ENCODE measurements at regions not wholly inside any gene's neighbourhood (a gene's known extent, or its start where the extent isn't known, plus 50 kb on each side); places are given as distances from the start of the nearest gene placed in this dataset.

DNA sequence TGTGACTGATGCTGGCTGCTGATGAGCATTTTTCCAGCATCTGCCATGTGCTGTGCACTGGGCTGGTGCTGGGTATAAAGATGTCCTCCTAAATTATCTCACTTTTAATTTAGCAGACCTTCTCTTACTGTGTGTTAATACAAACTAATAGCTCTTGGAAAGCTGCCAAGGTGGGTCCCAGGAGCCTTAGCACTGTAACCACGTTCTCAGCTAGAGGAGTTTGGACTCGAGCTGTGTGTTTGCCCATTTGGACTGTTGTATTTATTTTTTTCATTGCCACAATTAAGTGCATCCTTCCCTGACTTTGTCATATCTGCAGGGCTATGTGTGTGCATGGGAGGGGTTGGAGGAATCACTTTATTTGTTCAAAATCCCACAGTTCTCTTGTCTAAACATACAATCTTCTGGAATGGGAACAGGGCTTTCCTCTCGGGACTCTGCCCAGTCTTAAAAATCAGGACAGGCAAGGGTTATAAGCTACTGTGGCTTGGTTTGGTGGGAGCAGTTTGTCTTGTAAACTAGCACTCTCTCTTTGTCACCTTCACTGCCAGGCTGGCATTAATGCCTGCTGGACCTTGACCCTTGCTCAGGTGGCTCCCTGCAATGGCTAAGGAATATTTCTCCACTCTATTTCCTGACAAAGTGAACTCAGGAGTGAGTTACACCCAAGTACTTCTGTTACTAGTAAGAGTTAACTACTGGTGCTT lies 129.7 kb upstream of the MGAT5 start:
- TF ChIP-seq SMC3 (IDR thresholded peaks at IDR 0.05; ENCODE audit: low read depth, low read length) (no peak), EZH2phosphoT487 (IDR thresholded peaks at IDR 0.05; ENCODE audit: borderline replicate concordance, low read depth) (no peak), TEAD4 (IDR thresholded peaks at IDR 0.05; ENCODE audit: borderline replicate concordance, insufficient read depth) (no peak), RAD21 (IDR thresholded peaks at IDR 0.05; ENCODE audit: low read length) (0 out of 2 replicates have a peak, but pooled peaks have one; percentile 12), RXRA (IDR thresholded peaks at IDR 0.05; ENCODE audit: borderline replicate concordance, low read depth) (no peak), SIN3A (IDR thresholded peaks at IDR 0.05; ENCODE audit: borderline replicate concordance, low read depth, low read length) (no peak)
- TF ChIP-seq, protein P1, sequence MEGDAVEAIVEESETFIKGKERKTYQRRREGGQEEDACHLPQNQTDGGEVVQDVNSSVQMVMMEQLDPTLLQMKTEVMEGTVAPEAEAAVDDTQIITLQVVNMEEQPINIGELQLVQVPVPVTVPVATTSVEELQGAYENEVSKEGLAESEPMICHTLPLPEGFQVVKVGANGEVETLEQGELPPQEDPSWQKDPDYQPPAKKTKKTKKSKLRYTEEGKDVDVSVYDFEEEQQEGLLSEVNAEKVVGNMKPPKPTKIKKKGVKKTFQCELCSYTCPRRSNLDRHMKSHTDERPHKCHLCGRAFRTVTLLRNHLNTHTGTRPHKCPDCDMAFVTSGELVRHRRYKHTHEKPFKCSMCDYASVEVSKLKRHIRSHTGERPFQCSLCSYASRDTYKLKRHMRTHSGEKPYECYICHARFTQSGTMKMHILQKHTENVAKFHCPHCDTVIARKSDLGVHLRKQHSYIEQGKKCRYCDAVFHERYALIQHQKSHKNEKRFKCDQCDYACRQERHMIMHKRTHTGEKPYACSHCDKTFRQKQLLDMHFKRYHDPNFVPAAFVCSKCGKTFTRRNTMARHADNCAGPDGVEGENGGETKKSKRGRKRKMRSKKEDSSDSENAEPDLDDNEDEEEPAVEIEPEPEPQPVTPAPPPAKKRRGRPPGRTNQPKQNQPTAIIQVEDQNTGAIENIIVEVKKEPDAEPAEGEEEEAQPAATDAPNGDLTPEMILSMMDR (IDR thresholded peaks at IDR 0.05), result no peak
- TF ChIP-seq, protein P2, sequence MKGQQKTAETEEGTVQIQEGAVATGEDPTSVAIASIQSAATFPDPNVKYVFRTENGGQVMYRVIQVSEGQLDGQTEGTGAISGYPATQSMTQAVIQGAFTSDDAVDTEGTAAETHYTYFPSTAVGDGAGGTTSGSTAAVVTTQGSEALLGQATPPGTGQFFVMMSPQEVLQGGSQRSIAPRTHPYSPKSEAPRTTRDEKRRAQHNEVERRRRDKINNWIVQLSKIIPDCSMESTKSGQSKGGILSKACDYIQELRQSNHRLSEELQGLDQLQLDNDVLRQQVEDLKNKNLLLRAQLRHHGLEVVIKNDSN (IDR thresholded peaks at IDR 0.05; ENCODE audit: borderline replicate concordance, low read depth), result no peak
- TF ChIP-seq, protein P3, sequence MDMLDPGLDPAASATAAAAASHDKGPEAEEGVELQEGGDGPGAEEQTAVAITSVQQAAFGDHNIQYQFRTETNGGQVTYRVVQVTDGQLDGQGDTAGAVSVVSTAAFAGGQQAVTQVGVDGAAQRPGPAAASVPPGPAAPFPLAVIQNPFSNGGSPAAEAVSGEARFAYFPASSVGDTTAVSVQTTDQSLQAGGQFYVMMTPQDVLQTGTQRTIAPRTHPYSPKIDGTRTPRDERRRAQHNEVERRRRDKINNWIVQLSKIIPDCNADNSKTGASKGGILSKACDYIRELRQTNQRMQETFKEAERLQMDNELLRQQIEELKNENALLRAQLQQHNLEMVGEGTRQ (IDR thresholded peaks at IDR 0.05; ENCODE audit: borderline replicate concordance, low read depth, low read length), result no peak
- TF ChIP-seq, protein P4, sequence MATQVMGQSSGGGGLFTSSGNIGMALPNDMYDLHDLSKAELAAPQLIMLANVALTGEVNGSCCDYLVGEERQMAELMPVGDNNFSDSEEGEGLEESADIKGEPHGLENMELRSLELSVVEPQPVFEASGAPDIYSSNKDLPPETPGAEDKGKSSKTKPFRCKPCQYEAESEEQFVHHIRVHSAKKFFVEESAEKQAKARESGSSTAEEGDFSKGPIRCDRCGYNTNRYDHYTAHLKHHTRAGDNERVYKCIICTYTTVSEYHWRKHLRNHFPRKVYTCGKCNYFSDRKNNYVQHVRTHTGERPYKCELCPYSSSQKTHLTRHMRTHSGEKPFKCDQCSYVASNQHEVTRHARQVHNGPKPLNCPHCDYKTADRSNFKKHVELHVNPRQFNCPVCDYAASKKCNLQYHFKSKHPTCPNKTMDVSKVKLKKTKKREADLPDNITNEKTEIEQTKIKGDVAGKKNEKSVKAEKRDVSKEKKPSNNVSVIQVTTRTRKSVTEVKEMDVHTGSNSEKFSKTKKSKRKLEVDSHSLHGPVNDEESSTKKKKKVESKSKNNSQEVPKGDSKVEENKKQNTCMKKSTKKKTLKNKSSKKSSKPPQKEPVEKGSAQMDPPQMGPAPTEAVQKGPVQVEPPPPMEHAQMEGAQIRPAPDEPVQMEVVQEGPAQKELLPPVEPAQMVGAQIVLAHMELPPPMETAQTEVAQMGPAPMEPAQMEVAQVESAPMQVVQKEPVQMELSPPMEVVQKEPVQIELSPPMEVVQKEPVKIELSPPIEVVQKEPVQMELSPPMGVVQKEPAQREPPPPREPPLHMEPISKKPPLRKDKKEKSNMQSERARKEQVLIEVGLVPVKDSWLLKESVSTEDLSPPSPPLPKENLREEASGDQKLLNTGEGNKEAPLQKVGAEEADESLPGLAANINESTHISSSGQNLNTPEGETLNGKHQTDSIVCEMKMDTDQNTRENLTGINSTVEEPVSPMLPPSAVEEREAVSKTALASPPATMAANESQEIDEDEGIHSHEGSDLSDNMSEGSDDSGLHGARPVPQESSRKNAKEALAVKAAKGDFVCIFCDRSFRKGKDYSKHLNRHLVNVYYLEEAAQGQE (IDR thresholded peaks at IDR 0.05; ENCODE audit: low read depth, low read length), result no peak
